ENCODE measurements at regions not wholly inside any gene's neighbourhood (a gene's known extent, or its start where the extent isn't known, plus 50 kb on each side); places are given as distances from the start of the nearest gene placed in this dataset.
"Not testable (repeated sequence)": the region's sequence is repeated elsewhere in the genome, so short reads cannot be mapped to it uniquely, and the experiment has no call there.

DNA sequence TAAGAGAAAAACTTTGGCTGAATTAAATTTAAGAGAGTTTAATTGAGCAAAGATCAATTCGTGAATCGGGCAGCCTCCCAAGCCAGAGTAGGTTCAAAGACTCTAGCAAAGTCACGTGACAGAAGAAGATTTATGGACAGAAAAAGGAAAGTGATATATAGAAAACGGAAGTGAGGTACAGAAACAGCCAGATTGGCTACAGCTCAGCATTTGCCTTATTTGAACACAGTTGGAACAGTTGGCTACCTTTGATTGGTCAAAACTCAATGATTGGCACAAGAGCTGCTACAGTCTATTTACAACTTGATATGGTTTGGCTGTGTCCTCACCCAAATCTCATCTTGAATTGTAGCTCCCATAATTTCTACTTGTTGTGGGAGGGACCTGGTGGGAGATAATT lies 102.6 kb downstream of the PLG start:
- ChIA-PET CTCF (no interaction called here), POLR2A (no interaction called here)
- DNase-seq (ENCODE audit: extremely low spot score) = no peak
- no peak for TF ChIP-seq ARNT (IDR thresholded peaks at IDR 0.05)
- TF ChIP-seq ZNF384 (IDR thresholded peaks at IDR 0.05) = no peak
- 0 out of 2 replicates have a peak, but pooled peaks have one; percentile 23 for TF ChIP-seq PKNOX1 (IDR thresholded peaks at IDR 0.05)

DNA sequence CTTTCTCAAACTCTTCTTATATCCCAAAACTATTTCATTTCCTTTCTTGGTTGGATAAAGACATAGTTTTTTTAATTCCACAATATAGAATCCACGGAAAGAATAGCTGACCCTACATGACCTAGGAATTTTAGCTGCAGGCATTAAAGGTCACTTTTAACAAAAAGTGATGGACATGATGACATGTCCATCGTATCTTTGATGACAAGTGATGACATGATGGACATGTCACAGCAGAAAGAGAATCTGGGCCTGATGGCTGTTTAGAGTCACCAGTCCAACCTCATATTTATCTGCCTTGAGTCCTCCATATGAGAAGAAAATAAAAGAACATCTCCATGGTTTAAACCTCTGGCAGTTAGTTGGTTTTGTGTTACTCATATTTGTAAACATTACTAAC lies 106.2 kb downstream of the PLG start:
- ChIA-PET CTCF (no interaction called here), POLR2A (no interaction called here)
- DNase-seq (ENCODE audit: extremely low spot score) = no peak
- TF ChIP-seq PKNOX1 (IDR thresholded peaks at IDR 0.05) (no peak), ELF4 (IDR thresholded peaks at IDR 0.05) (no peak), L3MBTL2 (conservative IDR thresholded peaks at IDR 0.05) (no peak), FOXA1 (IDR thresholded peaks at IDR 0.05) (no peak), ZNF384 (IDR thresholded peaks at IDR 0.05) (no peak), NFRKB (IDR thresholded peaks at IDR 0.05) (no peak), FOXK2 (IDR thresholded peaks at IDR 0.05) (no peak), BHLHE40 (IDR thresholded peaks at IDR 0.05; ENCODE audit: borderline replicate concordance) (no peak), SUZ12 (IDR thresholded peaks at IDR 0.05) (no peak), SP1 (IDR thresholded peaks at IDR 0.05) (no peak), HDGF (IDR thresholded peaks at IDR 0.05; ENCODE audit: borderline replicate concordance) (no peak), ARNT (IDR thresholded peaks at IDR 0.05) (no peak), CTBP1 (IDR thresholded peaks at IDR 0.05; ENCODE audit: borderline replicate concordance) (no peak), TARDBP (IDR thresholded peaks at IDR 0.05) (no peak), LEF1 (IDR thresholded peaks at IDR 0.05; ENCODE audit: borderline replicate concordance) (no peak), FOXM1 (IDR thresholded peaks at IDR 0.05; ENCODE audit: borderline replicate concordance) (no peak)

DNA sequence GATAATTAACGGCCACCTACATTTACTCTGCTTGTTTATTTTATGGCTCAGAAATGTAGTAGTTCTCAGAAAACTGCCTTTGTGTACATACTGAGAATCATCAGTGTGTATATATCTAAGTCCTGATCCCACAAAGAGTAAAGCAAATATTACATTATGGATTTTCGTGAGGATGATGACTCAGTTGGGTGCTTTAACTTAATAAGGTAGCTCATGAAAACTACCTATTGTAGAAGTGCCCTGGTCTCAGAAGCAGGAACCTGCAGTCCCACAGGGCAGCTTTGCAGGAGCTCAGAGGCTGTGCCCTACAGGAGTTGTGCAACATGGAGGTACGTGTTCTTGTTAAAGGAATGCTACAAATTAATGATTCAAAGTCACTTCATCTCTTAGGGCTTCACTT lies 108.2 kb downstream of the PLG start:
- ChIA-PET CTCF (interaction anchor here (0.7 kb wide), 1 partner anchor 52 kb away, joined by 9 read pairs; no protein-coding TSS in a partner anchor), POLR2A (no interaction called here)
- no peak for DNase-seq (ENCODE audit: extremely low spot score)
- no peak for TF ChIP-seq ZNF384 (IDR thresholded peaks at IDR 0.05)
- TF ChIP-seq HDGF (IDR thresholded peaks at IDR 0.05; ENCODE audit: borderline replicate concordance) = no peak
- TF ChIP-seq SUZ12 (IDR thresholded peaks at IDR 0.05) = no peak
- TF ChIP-seq ELF4 (IDR thresholded peaks at IDR 0.05) = no peak
- TF ChIP-seq L3MBTL2 (conservative IDR thresholded peaks at IDR 0.05) = no peak
- TF ChIP-seq BHLHE40 (IDR thresholded peaks at IDR 0.05; ENCODE audit: borderline replicate concordance) = no peak
- no peak for TF ChIP-seq TARDBP (IDR thresholded peaks at IDR 0.05)
- no peak for TF ChIP-seq ARNT (IDR thresholded peaks at IDR 0.05)
- TF ChIP-seq CTBP1 (IDR thresholded peaks at IDR 0.05; ENCODE audit: borderline replicate concordance) = no peak
- no peak for TF ChIP-seq LEF1 (IDR thresholded peaks at IDR 0.05; ENCODE audit: borderline replicate concordance)
- no peak for TF ChIP-seq PKNOX1 (IDR thresholded peaks at IDR 0.05)
- no peak for TF ChIP-seq FOXA1 (IDR thresholded peaks at IDR 0.05)

- CTCF ChIA-PET = no interaction called here
- DNase-seq (ENCODE audit: extremely low spot score) = no peak
Observed at GRCh38 chr6:160812097-160812496, 110.1 kb downstream of the PLG start.

GRCh38 chr6:160818934-160819333 lies 116.9 kb downstream of the PLG start:
- ChIA-PET CTCF (no interaction called here), POLR2A (no interaction called here)
- TF ChIP-seq LEF1 (IDR thresholded peaks at IDR 0.05; ENCODE audit: borderline replicate concordance) (no peak), FOXK2 (IDR thresholded peaks at IDR 0.05) (no peak), SP1 (IDR thresholded peaks at IDR 0.05) (no peak), SUZ12 (IDR thresholded peaks at IDR 0.05) (no peak), HDGF (IDR thresholded peaks at IDR 0.05; ENCODE audit: borderline replicate concordance) (no peak), ARNT (IDR thresholded peaks at IDR 0.05) (no peak), ZNF384 (IDR thresholded peaks at IDR 0.05) (no peak), TARDBP (IDR thresholded peaks at IDR 0.05) (no peak), ELF4 (IDR thresholded peaks at IDR 0.05) (no peak), FOXA1 (IDR thresholded peaks at IDR 0.05) (no peak), CTBP1 (IDR thresholded peaks at IDR 0.05; ENCODE audit: borderline replicate concordance) (no peak), PKNOX1 (IDR thresholded peaks at IDR 0.05) (no peak), NFRKB (IDR thresholded peaks at IDR 0.05) (no peak)
- DNase-seq (ENCODE audit: extremely low spot score) = no peak

More at GRCh38 chr6:160812097-160812496, 110.1 kb downstream of the PLG start:
- TF ChIP-seq SP1 (IDR thresholded peaks at IDR 0.05) (no peak), HDGF (IDR thresholded peaks at IDR 0.05; ENCODE audit: borderline replicate concordance) (no peak), FOXM1 (IDR thresholded peaks at IDR 0.05; ENCODE audit: borderline replicate concordance) (no peak), BHLHE40 (IDR thresholded peaks at IDR 0.05; ENCODE audit: borderline replicate concordance) (no peak), ZNF384 (IDR thresholded peaks at IDR 0.05) (no peak), TARDBP (IDR thresholded peaks at IDR 0.05) (no peak), ARNT (IDR thresholded peaks at IDR 0.05) (no peak), PKNOX1 (IDR thresholded peaks at IDR 0.05) (no peak), LEF1 (IDR thresholded peaks at IDR 0.05; ENCODE audit: borderline replicate concordance) (no peak), ELF4 (IDR thresholded peaks at IDR 0.05) (no peak), FOXA1 (IDR thresholded peaks at IDR 0.05) (no peak), FOXK2 (IDR thresholded peaks at IDR 0.05) (no peak)
- POLR2A ChIA-PET = no interaction called here

DNA sequence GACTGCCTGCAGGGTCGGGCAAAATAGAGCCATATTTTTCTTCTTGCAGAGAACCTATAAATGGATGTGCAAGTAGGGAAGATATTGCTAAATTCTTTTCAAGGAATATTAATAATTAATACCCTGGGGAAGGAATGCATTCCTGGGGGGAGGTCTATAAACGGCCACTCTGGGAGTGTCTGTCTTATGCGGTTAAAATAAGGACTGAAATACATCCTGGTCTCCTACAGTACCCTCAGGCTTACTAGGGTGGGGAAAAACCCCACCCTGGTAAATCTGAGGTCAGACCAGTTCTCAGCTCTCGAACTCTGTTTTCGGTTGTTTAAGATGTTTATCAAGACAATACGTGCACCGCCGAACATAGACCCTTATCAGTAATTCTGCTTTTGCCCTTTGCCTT lies 118.6 kb downstream of the PLG start:
- CTCF ChIA-PET; POLR2A ChIA-PET; DNase-seq (ENCODE audit: extremely low spot score): not testable (repeated sequence)

Data from HEK293T (cell line).